ENCODE measurements at regions not wholly inside any gene's neighbourhood (a gene's known extent, or its start where the extent isn't known, plus 50 kb on each side); places are given as distances from the start of the nearest gene placed in this dataset.

DNA sequence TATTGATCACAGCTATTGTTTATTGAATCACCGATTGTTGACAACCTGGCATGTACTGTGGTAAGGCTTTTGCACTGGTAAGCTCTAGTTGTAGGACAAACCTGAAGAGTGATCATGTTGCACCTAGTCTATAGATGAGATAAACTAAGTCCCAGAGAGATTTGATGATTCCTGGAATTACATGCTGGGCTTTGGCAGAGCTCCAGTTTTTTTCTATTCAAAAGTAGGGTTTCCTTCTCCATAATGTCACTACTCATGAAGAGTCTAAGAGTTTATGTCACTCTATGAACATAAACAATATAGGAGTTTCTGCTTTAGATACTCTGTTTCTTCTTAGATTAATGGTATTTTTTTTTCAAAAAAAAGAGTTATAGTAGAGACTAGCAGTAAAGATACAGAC, 72.0 kb downstream of the BMP4 start:
- H3K27ac Mint-ChIP-seq = no peak overlapping the region
- CTCF ChIA-PET = no interaction called here
- H3K4me3 Mint-ChIP-seq = no peak overlapping the region

GRCh38 chr14:53883739-53884138, 72.9 kb downstream of the BMP4 start:
- DNase-seq = no peak
- Histone ChIP-seq H3K27me3 (ENCODE audit: control insufficient read depth in 2 of 2, insufficient read depth in 2 of 2, low read length in 2 of 2) (no peaks in the 10 kb centered on the region), H3K4me1 (ENCODE audit: control insufficient read depth in 2 of 2, insufficient read depth in 2 of 2, low read length in 2 of 2) (no peaks in the 10 kb centered on the region), H3K36me3 (ENCODE audit: control insufficient read depth in 2 of 3, insufficient read depth in 3 of 3, low read length in 3 of 3) (no peaks in the 10 kb centered on the region), H3K27ac (ENCODE audit: low read depth, low read length) (no peak overlapping the region), H3K4me3 (ENCODE audit: low read length) (no peak overlapping the region), H3K9me3 (ENCODE audit: control insufficient read depth in 2 of 3, low read length in 3 of 3) (no peaks in the 10 kb centered on the region)
- H3K27me3 Mint-ChIP-seq = peaks cover 0 to 12% (median 9%) of the 10 kb centered on the region in 5 donors
- no peak for ATAC-seq
- H3K27ac Mint-ChIP-seq = no peak overlapping the region
- no peak overlapping the region for H3K4me3 Mint-ChIP-seq
- H3K4me1 Mint-ChIP-seq = no peaks in the 10 kb centered on the region
- H3K9me3 Mint-ChIP-seq = peaks cover 0 to 16% (median 5%) of the 10 kb centered on the region in 11 donors
- H3K36me3 Mint-ChIP-seq = peaks cover 0 to 5% (median 0%) of the 10 kb centered on the region in 5 donors
- ChIA-PET POLR2A (interaction anchor here (0.6 kb wide), 1 partner anchor 116 kb away, joined by 5 read pairs; no protein-coding TSS in a partner anchor), CTCF (interaction anchor here (0.6 kb wide), 1 partner anchor 1340 kb away, joined by 3 read pairs; no protein-coding TSS in a partner anchor)
- intact Hi-C loops (cut with micrococcal nuclease) = no loop called here

More for the DNA sequence above, 72.0 kb downstream of the BMP4 start:
- Histone ChIP-seq H3K36me3 (ENCODE audit: control insufficient read depth in 2 of 3, insufficient read depth in 3 of 3, low read length in 3 of 3) (no peaks in the 10 kb centered on the region), H3K9me3 (ENCODE audit: control insufficient read depth in 2 of 3, low read length in 3 of 3) (no peaks in the 10 kb centered on the region), H3K27ac (ENCODE audit: low read depth, low read length) (no peak overlapping the region), H3K4me1 (ENCODE audit: control insufficient read depth in 2 of 2, insufficient read depth in 2 of 2, low read length in 2 of 2) (no peaks in the 10 kb centered on the region), H3K4me3 (ENCODE audit: low read length) (no peak overlapping the region), H3K27me3 (ENCODE audit: control insufficient read depth in 2 of 2, insufficient read depth in 2 of 2, low read length in 2 of 2) (no peaks in the 10 kb centered on the region)
- intact Hi-C loops (cut with micrococcal nuclease) = no loop called here
- POLR2A ChIA-PET = interaction anchor here (0.6 kb wide), 1 partner anchor 115 kb away, joined by 5 read pairs; no protein-coding TSS in a partner anchor
- peaks cover 0 to 5% (median 0%) of the 10 kb centered on the region in 5 donors for H3K36me3 Mint-ChIP-seq
- ATAC-seq (no peak), DNase-seq (no peak)
- H3K4me1 Mint-ChIP-seq = no peaks in the 10 kb centered on the region
- H3K9me3 Mint-ChIP-seq = peaks cover 0 to 16% (median 6%) of the 10 kb centered on the region in 11 donors
- H3K27me3 Mint-ChIP-seq = peaks cover under 1 to 15% (median 9%) of the 10 kb centered on the region in 5 donors

DNA sequence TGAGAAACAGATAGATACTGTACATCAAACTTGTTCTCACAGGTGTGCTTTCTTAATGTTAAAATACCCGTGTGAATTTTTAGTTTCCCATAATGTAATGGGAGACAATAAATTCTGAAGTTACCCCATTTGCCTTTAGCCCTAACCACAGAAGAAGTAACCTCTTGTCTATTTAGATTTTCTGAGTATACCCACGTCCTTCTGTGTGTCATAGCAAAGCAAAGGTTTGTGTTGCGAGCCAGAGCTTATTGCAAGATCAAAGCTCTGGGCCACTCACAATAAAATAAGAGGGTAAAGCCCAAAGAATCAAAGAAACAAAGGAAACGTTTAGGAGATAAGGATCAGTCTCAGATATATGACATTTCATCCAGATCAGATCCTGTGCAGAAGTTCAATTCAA, 73.9 kb downstream of the BMP4 start:
- no peaks in the 10 kb centered on the region for H3K4me1 ChIP-seq (ENCODE audit: control insufficient read depth in 2 of 2, insufficient read depth in 2 of 2, low read length in 2 of 2)
- H3K4me3 ChIP-seq (ENCODE audit: low read length) = no peak overlapping the region
- DNase-seq = no peak
- Mint-ChIP-seq H3K9me3 (peaks cover 0 to 16% (median 5%) of the 10 kb centered on the region in 11 donors), H3K27ac (no peak overlapping the region), H3K4me3 (no peak overlapping the region), H3K36me3 (peaks cover 0 to 5% (median 0%) of the 10 kb centered on the region in 5 donors), H3K4me1 (no peaks in the 10 kb centered on the region), H3K27me3 (peaks cover 0 to 12% (median 11%) of the 10 kb centered on the region in 5 donors)
- intact Hi-C loops (cut with micrococcal nuclease) = no loop called here
- ATAC-seq = no peak
- no peaks in the 10 kb centered on the region for H3K27me3 ChIP-seq (ENCODE audit: control insufficient read depth in 2 of 2, insufficient read depth in 2 of 2, low read length in 2 of 2)
- H3K9me3 ChIP-seq (ENCODE audit: control insufficient read depth in 2 of 3, low read length in 3 of 3) = no peaks in the 10 kb centered on the region
- ChIA-PET CTCF (no interaction called here), POLR2A (no interaction called here)
- no peaks in the 10 kb centered on the region for H3K36me3 ChIP-seq (ENCODE audit: control insufficient read depth in 2 of 3, insufficient read depth in 3 of 3, low read length in 3 of 3)
- H3K27ac ChIP-seq (ENCODE audit: low read depth, low read length) = no peak overlapping the region

GRCh38 chr14:53881921-53882320, 74.7 kb downstream of the BMP4 start:
- H3K36me3 Mint-ChIP-seq = peaks cover 0 to 5% (median 0%) of the 10 kb centered on the region in 5 donors
- H3K27me3 ChIP-seq (ENCODE audit: control insufficient read depth in 2 of 2, insufficient read depth in 2 of 2, low read length in 2 of 2) = no peaks in the 10 kb centered on the region
- intact Hi-C loops (cut with micrococcal nuclease) = no loop called here
- no peaks in the 10 kb centered on the region for H3K9me3 ChIP-seq (ENCODE audit: control insufficient read depth in 2 of 3, low read length in 3 of 3)
- H3K4me1 ChIP-seq (ENCODE audit: control insufficient read depth in 2 of 2, insufficient read depth in 2 of 2, low read length in 2 of 2) = no peaks in the 10 kb centered on the region
- H3K9me3 Mint-ChIP-seq = peaks cover 0 to 15% (median 5%) of the 10 kb centered on the region in 11 donors
- H3K4me1 Mint-ChIP-seq = no peaks in the 10 kb centered on the region
- no peak overlapping the region for H3K27ac ChIP-seq (ENCODE audit: low read depth, low read length)
- CTCF ChIA-PET = no interaction called here
- DNase-seq (no peak), ATAC-seq (no peak)
- peaks cover 0 to 15% (median 11%) of the 10 kb centered on the region in 5 donors for H3K27me3 Mint-ChIP-seq
- H3K36me3 ChIP-seq (ENCODE audit: control insufficient read depth in 2 of 3, insufficient read depth in 3 of 3, low read length in 3 of 3) = no peaks in the 10 kb centered on the region
- POLR2A ChIA-PET = no interaction called here
- no peak overlapping the region for H3K4me3 ChIP-seq (ENCODE audit: low read length)
- H3K4me3 Mint-ChIP-seq = no peak overlapping the region
- H3K27ac Mint-ChIP-seq = no peak overlapping the region

DNA sequence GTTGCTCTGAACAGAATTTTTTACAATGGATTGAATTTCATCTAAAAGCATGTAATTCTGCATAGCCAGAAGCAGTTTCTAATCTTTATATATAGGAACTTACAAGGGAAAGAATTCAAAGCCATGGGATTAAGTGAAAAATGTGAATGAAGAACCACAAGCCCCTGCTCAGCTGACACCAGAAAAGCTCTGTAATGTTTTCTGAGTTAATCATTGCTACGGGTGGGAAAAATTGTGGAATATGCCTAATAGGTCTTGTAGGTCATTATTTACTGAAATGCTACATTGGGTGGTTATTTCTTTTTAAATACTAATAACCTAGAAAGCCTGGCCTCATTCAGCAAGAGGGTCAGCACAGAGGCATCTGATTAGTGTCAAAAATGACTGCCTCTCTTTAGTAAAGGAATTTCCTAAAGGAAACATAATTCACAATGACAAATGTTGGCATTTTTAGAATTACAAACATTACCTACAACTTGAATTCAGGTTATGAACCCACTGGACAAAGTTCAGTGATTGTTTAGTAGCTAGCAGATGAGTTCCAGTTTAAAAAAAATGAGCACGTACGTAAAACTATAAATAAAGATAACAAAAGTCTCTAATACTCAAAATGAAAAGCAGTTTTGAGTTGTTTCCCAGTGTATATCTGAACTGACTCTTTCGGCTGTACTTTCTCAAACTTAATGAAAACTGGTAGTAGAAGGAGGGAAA, 75.3 kb downstream of the BMP4 start:
- no peak overlapping the region for H3K27ac Mint-ChIP-seq
- Histone ChIP-seq H3K27me3 (ENCODE audit: control insufficient read depth in 2 of 2, insufficient read depth in 2 of 2, low read length in 2 of 2) (no peaks in the 10 kb centered on the region), H3K4me1 (ENCODE audit: control insufficient read depth in 2 of 2, insufficient read depth in 2 of 2, low read length in 2 of 2) (no peaks in the 10 kb centered on the region), H3K4me3 (ENCODE audit: low read length) (no peak overlapping the region), H3K36me3 (ENCODE audit: control insufficient read depth in 2 of 3, insufficient read depth in 3 of 3, low read length in 3 of 3) (no peaks in the 10 kb centered on the region), H3K9me3 (ENCODE audit: control insufficient read depth in 2 of 3, low read length in 3 of 3) (no peaks in the 10 kb centered on the region), H3K27ac (ENCODE audit: low read depth, low read length) (no peak overlapping the region)
- peaks cover 0 to 12% (median 5%) of the 10 kb centered on the region in 11 donors for H3K9me3 Mint-ChIP-seq
- no peak for ATAC-seq
- DNase-seq = no peak
- H3K4me1 Mint-ChIP-seq = no peaks in the 10 kb centered on the region
- POLR2A ChIA-PET = no interaction called here
- CTCF ChIA-PET = no interaction called here
- H3K36me3 Mint-ChIP-seq = peaks cover 0 to 3% (median 0%) of the 10 kb centered on the region in 5 donors
- H3K4me3 Mint-ChIP-seq = no peak overlapping the region
- intact Hi-C loops (cut with micrococcal nuclease) = no loop called here
- peaks cover 0 to 15% (median 5%) of the 10 kb centered on the region in 5 donors for H3K27me3 Mint-ChIP-seq

DNA sequence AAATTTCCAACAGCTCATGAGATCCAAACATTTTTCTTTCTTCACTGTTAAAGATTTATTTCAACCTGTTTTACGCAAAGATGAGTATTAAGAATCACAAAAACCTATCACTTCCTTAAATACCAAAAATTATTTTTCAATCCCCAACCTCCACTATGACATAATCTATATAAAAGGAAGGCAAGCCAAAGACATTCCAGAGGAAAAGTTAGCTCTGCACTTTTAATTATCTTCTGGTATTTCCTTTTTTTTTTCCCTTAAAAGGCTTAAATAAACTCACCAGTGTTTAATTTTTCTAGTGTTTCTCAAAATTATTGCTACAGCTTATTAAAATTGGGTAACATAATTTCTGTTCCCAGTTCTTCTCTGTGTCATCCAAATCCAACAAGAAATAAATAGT, 75.9 kb downstream of the BMP4 start:
- H3K4me3 ChIP-seq (ENCODE audit: low read length) = no peak overlapping the region
- POLR2A ChIA-PET = no interaction called here
- no peak for DNase-seq
- H3K27me3 Mint-ChIP-seq = peaks cover 0 to 13% (median 0%) of the 10 kb centered on the region in 5 donors
- H3K27me3 ChIP-seq (ENCODE audit: control insufficient read depth in 2 of 2, insufficient read depth in 2 of 2, low read length in 2 of 2) = no peaks in the 10 kb centered on the region
- intact Hi-C loops (cut with micrococcal nuclease) = no loop called here
- no peak overlapping the region for H3K27ac Mint-ChIP-seq
- CTCF ChIA-PET = no interaction called here
- H3K36me3 ChIP-seq (ENCODE audit: control insufficient read depth in 2 of 3, insufficient read depth in 3 of 3, low read length in 3 of 3) = no peaks in the 10 kb centered on the region
- peaks cover 0 to 12% (median 6%) of the 10 kb centered on the region in 11 donors for H3K9me3 Mint-ChIP-seq
- no peaks in the 10 kb centered on the region for H3K9me3 ChIP-seq (ENCODE audit: control insufficient read depth in 2 of 3, low read length in 3 of 3)
- H3K27ac ChIP-seq (ENCODE audit: low read depth, low read length) = no peak overlapping the region
- H3K4me1 ChIP-seq (ENCODE audit: control insufficient read depth in 2 of 2, insufficient read depth in 2 of 2, low read length in 2 of 2) = no peaks in the 10 kb centered on the region
- ATAC-seq = no peak
- no peak overlapping the region for H3K4me3 Mint-ChIP-seq
- H3K36me3 Mint-ChIP-seq = peaks cover 0 to 4% (median 0%) of the 10 kb centered on the region in 5 donors
- H3K4me1 Mint-ChIP-seq = no peaks in the 10 kb centered on the region

GRCh38 chr14:53879747-53880146, 76.9 kb downstream of the BMP4 start:
- H3K27ac Mint-ChIP-seq = no peak overlapping the region
- no peaks in the 10 kb centered on the region for H3K4me1 Mint-ChIP-seq
- H3K9me3 ChIP-seq (ENCODE audit: control insufficient read depth in 2 of 3, low read length in 3 of 3) = no peaks in the 10 kb centered on the region
- H3K36me3 Mint-ChIP-seq = peaks cover 0 to 4% (median 0%) of the 10 kb centered on the region in 5 donors
- intact Hi-C loops (cut with micrococcal nuclease) = no loop called here
- peaks cover 0 to 13% (median 0%) of the 10 kb centered on the region in 5 donors for H3K27me3 Mint-ChIP-seq
- H3K4me1 ChIP-seq (ENCODE audit: control insufficient read depth in 2 of 2, insufficient read depth in 2 of 2, low read length in 2 of 2) = no peaks in the 10 kb centered on the region
- no peak for ATAC-seq
- H3K4me3 Mint-ChIP-seq = no peak overlapping the region
- no peaks in the 10 kb centered on the region for H3K36me3 ChIP-seq (ENCODE audit: control insufficient read depth in 2 of 3, insufficient read depth in 3 of 3, low read length in 3 of 3)
- DNase-seq = no peak
- H3K9me3 Mint-ChIP-seq = peaks cover 0 to 12% (median 6%) of the 10 kb centered on the region in 11 donors
- ChIA-PET CTCF (no interaction called here), POLR2A (no interaction called here)
- no peaks in the 10 kb centered on the region for H3K27me3 ChIP-seq (ENCODE audit: control insufficient read depth in 2 of 2, insufficient read depth in 2 of 2, low read length in 2 of 2)
- no peak overlapping the region for H3K27ac ChIP-seq (ENCODE audit: low read depth, low read length)
- no peak overlapping the region for H3K4me3 ChIP-seq (ENCODE audit: low read length)
